HepG2 (cell line): ENCODE measurements at regions not wholly inside any gene's neighbourhood (a gene's known extent, or its start where the extent isn't known, plus 50 kb on each side); places are given as distances from the start of the nearest gene placed in this dataset.

Source experiments
- CENPT ChIP-seq: sonication (generic); formaldehyde crosslinking; IDR thresholded peaks from 2 replicates; pipeline ENCODE4 v1.8.0; 2022; ENCODE audit warnings: low read depth, mild to moderate bottlenecking, moderate library complexity, missing genetic modification reagents
- ZBTB40 ChIP-seq, 2 experiments: fragments of 450-650 bp in 1 of 2; sonication (generic) in 1 of 2; formaldehyde crosslinking in 1 of 2; IDR thresholded peaks; 2 replicates each; pipeline versions ENCODE4 v1.6.1 to v1.8.0; 2016 to 2022; ENCODE audit warnings: antibody characterized with exemption in 1 of 2, mild to moderate bottlenecking in 1 of 2, missing genetic modification reagents in 1 of 2
- ZFP36L1 ChIP-seq: sonication (generic); formaldehyde crosslinking; IDR thresholded peaks from 2 replicates; pipeline ENCODE4 v1.8.0; 2022; ENCODE audit warnings: mild to moderate bottlenecking, missing genetic modification reagents, moderate library complexity

- TF ChIP-seq ZBTB40 (IDR thresholded peaks at IDR 0.05) (no peak), ZBTB40 (CRISPR knock-in tag; IDR thresholded peaks at IDR 0.05) (no peak), ZFP36L1 (CRISPR knock-in tag) (no peak), CENPT (no peak)
Measured at GRCh38 chr12:89779090-89779489, 70.5 kb upstream of the ATP2B1 start (continued).
